ENCODE measurements at regions not wholly inside any gene's neighbourhood (a gene's known extent, or its start where the extent isn't known, plus 50 kb on each side); places are given as distances from the start of the nearest gene placed in this dataset.

- no peak for DNase-seq
- ATAC-seq = no peak
These were observed 258.6 kb upstream of the TCERG1L start for GRCh38 chr10:131569851-131570715.

DNA sequence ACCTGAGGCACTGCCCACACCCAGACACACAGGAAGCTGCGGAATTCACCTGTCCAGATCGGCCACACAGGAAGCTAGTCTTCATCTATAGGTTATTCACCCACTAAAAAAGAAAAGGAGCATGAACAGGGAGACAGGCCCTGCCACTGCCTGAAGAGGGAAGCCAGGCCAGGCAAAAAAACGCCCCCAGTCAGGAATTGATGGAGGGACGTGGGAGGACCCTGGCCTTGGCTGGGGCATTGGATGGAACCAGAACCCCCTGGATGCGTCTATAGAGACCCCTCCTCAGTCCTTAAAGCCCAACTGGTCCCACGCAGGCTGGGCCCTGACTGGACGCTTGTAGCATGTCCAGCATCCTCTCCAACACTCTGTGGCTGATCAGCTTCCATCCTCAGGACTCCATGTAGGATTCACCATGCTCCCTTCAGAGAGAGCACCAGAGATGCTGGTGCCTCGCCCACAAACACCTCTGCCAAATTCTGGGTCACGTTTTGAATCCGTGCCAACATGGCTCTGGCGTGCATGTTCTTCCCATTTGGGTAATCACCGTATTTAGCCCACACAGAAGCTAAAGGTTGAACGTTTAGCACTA, 259.3 kb upstream of the TCERG1L start:
- Histone ChIP-seq H3K4me3 (no peak overlapping the region), H3K4me1 (no peaks in the 10 kb centered on the region), H3K9me3 (no peaks in the 10 kb centered on the region), H3K27ac (no peak overlapping the region), H3K27me3 (no peaks in the 10 kb centered on the region), H3K36me3 (replicated peaks in 1 of 2; ENCODE audit: insufficient read depth in 1 of 2, low read depth in 2 of 2) (no peaks in the 10 kb centered on the region)
- TF ChIP-seq, protein P1, sequence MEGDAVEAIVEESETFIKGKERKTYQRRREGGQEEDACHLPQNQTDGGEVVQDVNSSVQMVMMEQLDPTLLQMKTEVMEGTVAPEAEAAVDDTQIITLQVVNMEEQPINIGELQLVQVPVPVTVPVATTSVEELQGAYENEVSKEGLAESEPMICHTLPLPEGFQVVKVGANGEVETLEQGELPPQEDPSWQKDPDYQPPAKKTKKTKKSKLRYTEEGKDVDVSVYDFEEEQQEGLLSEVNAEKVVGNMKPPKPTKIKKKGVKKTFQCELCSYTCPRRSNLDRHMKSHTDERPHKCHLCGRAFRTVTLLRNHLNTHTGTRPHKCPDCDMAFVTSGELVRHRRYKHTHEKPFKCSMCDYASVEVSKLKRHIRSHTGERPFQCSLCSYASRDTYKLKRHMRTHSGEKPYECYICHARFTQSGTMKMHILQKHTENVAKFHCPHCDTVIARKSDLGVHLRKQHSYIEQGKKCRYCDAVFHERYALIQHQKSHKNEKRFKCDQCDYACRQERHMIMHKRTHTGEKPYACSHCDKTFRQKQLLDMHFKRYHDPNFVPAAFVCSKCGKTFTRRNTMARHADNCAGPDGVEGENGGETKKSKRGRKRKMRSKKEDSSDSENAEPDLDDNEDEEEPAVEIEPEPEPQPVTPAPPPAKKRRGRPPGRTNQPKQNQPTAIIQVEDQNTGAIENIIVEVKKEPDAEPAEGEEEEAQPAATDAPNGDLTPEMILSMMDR (IDR thresholded peaks at IDR 0.05) = no peak
- TF ChIP-seq POLR2A (IDR thresholded peaks at IDR 0.05) = no peak
- intact Hi-C loops (cut with DNase I) = no loop called here
- ATAC-seq (no peak), DNase-seq (no peak)
- 44 to 53% methylated on average over 9 to 13 of the region's 13 CpGs for WGBS, 2 donors

More at GRCh38 chr10:131569851-131570715, 258.6 kb upstream of the TCERG1L start:
- H3K4me1 ChIP-seq = no peaks in the 10 kb centered on the region
- 58 to 73% methylated on average over 12 to 21 of the region's 21 CpGs for WGBS, 2 donors
- no peak overlapping the region for H3K27ac ChIP-seq
- TF ChIP-seq, protein P1 (IDR thresholded peaks at IDR 0.05) = no peak
- no peak for TF ChIP-seq POLR2A (IDR thresholded peaks at IDR 0.05)
- H3K4me3 ChIP-seq = no peak overlapping the region
- no peaks in the 10 kb centered on the region for H3K9me3 ChIP-seq
- H3K27me3 ChIP-seq = no peaks in the 10 kb centered on the region
- H3K36me3 ChIP-seq (replicated peaks in 1 of 2; ENCODE audit: insufficient read depth in 1 of 2, low read depth in 2 of 2) = no peaks in the 10 kb centered on the region
- intact Hi-C loops (cut with DNase I) = no loop called here

GRCh38 chr10:131571346-131571745, 259.8 kb upstream of the TCERG1L start:
- WGBS, 2 donors = 71 to 74% methylated on average over 11 of the region's 11 CpGs

DNA sequence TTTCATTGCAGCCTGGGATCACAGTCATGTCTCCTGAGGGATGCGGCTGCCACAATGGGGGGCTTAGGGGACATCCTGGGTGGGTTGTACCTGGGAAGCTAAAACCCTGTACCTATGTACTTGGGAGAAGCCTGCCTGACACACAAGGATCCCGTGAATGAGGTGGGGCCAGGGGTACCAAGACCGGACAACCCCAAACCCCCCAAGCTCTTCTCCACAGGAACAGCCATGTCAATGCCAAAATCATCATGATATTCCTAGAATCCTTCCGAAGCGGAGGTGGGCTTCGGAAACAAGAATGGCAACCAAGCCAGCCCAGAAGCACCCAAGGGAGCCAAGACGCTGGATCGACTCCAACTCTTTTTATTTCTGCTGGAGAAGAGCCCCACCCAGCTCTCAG, 260.3 kb upstream of the TCERG1L start:
- Histone ChIP-seq H3K4me3 (no peak overlapping the region), H3K4me1 (no peaks in the 10 kb centered on the region), H3K9me3 (no peaks in the 10 kb centered on the region), H3K36me3 (replicated peaks in 1 of 2; ENCODE audit: insufficient read depth in 1 of 2, low read depth in 2 of 2) (no peaks in the 10 kb centered on the region), H3K27me3 (no peaks in the 10 kb centered on the region), H3K27ac (no peak overlapping the region)
- 62 to 71% methylated on average over 8 of the region's 8 CpGs for WGBS, 2 donors
- intact Hi-C loops (cut with DNase I) = no loop called here
- TF ChIP-seq, protein P1 (IDR thresholded peaks at IDR 0.05) = no peak
- no peak for TF ChIP-seq POLR2A (IDR thresholded peaks at IDR 0.05)
- DNase-seq (no peak), ATAC-seq (no peak)

More at GRCh38 chr10:131571346-131571745, 259.8 kb upstream of the TCERG1L start:
- DNase-seq (no peak), ATAC-seq (no peak)
- Histone ChIP-seq H3K36me3 (replicated peaks in 1 of 2; ENCODE audit: insufficient read depth in 1 of 2, low read depth in 2 of 2) (no peaks in the 10 kb centered on the region), H3K27me3 (no peaks in the 10 kb centered on the region), H3K4me3 (no peak overlapping the region), H3K4me1 (no peaks in the 10 kb centered on the region), H3K9me3 (no peaks in the 10 kb centered on the region), H3K27ac (no peak overlapping the region)
- TF ChIP-seq, protein P1 (IDR thresholded peaks at IDR 0.05) = no peak
- TF ChIP-seq POLR2A (IDR thresholded peaks at IDR 0.05) = no peak
- intact Hi-C loops (cut with DNase I) = no loop called here

Measured in body of pancreas (tissue), 4 donors.